ENCODE measurements at regions not wholly inside any gene's neighbourhood (a gene's known extent, or its start where the extent isn't known, plus 50 kb on each side); places are given as distances from the start of the nearest gene placed in this dataset.

DNA sequence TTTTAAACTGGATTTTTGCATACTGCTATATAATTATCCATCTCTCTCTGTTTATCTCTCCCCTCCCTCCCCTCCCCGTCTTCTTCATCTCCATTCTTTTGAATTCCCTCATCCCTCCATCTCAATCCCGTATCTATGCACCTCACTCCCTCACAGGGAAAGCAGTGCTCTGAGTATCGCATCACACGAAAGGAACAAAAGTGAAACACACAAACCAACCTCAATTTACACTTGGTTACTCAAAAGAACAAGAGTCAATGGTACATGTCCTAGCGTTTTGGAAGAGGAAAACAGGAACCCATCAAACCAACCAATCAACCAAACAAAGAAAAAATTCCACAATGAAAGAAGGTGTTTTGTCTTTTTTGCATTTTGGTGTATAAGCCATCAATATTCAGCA is 115.1 kb downstream of the NBPF12 start:
- TF ChIP-seq FOXP1 (CRISPR knock-in tag; IDR thresholded peaks at IDR 0.05; ENCODE audit: borderline replicate concordance) (no peak), JUN (CRISPR knock-in tag; IDR thresholded peaks at IDR 0.05) (no peak), ELF4 (CRISPR knock-in tag; IDR thresholded peaks at IDR 0.05; ENCODE audit: low read depth) (no peak), SMAD3 (CRISPR knock-in tag; IDR thresholded peaks at IDR 0.05; ENCODE audit: borderline replicate concordance) (no peak), AR (CRISPR knock-in tag; IDR thresholded peaks at IDR 0.05) (no peak), ZBTB21 (CRISPR knock-in tag; IDR thresholded peaks at IDR 0.05; ENCODE audit: borderline replicate concordance) (no peak), NFYB (CRISPR knock-in tag; conservative IDR thresholded peaks at IDR 0.05; ENCODE audit: low read depth) (no peak), NR3C1 (CRISPR knock-in tag; conservative IDR thresholded peaks at IDR 0.05; ENCODE audit: low read depth) (no peak)
- TF ChIP-seq, protein P1, sequence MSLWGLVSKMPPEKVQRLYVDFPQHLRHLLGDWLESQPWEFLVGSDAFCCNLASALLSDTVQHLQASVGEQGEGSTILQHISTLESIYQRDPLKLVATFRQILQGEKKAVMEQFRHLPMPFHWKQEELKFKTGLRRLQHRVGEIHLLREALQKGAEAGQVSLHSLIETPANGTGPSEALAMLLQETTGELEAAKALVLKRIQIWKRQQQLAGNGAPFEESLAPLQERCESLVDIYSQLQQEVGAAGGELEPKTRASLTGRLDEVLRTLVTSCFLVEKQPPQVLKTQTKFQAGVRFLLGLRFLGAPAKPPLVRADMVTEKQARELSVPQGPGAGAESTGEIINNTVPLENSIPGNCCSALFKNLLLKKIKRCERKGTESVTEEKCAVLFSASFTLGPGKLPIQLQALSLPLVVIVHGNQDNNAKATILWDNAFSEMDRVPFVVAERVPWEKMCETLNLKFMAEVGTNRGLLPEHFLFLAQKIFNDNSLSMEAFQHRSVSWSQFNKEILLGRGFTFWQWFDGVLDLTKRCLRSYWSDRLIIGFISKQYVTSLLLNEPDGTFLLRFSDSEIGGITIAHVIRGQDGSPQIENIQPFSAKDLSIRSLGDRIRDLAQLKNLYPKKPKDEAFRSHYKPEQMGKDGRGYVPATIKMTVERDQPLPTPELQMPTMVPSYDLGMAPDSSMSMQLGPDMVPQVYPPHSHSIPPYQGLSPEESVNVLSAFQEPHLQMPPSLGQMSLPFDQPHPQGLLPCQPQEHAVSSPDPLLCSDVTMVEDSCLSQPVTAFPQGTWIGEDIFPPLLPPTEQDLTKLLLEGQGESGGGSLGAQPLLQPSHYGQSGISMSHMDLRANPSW (CRISPR knock-in tag; conservative IDR thresholded peaks at IDR 0.05; ENCODE audit: low read depth) = no peak
- TF ChIP-seq, protein P2, sequence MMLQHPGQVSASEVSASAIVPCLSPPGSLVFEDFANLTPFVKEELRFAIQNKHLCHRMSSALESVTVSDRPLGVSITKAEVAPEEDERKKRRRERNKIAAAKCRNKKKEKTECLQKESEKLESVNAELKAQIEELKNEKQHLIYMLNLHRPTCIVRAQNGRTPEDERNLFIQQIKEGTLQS (CRISPR knock-in tag; conservative IDR thresholded peaks at IDR 0.05) = no peak
- TF ChIP-seq, protein P3, sequence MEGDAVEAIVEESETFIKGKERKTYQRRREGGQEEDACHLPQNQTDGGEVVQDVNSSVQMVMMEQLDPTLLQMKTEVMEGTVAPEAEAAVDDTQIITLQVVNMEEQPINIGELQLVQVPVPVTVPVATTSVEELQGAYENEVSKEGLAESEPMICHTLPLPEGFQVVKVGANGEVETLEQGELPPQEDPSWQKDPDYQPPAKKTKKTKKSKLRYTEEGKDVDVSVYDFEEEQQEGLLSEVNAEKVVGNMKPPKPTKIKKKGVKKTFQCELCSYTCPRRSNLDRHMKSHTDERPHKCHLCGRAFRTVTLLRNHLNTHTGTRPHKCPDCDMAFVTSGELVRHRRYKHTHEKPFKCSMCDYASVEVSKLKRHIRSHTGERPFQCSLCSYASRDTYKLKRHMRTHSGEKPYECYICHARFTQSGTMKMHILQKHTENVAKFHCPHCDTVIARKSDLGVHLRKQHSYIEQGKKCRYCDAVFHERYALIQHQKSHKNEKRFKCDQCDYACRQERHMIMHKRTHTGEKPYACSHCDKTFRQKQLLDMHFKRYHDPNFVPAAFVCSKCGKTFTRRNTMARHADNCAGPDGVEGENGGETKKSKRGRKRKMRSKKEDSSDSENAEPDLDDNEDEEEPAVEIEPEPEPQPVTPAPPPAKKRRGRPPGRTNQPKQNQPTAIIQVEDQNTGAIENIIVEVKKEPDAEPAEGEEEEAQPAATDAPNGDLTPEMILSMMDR (IDR thresholded peaks at IDR 0.05) = no peak
